GM12892 (cell line): ENCODE measurements at regions not wholly inside any gene's neighbourhood (a gene's known extent, or its start where the extent isn't known, plus 50 kb on each side); places are given as distances from the start of the nearest gene placed in this dataset.

Experiments
- POLR2A ChIP-seq: IDR thresholded peaks from 2 replicates; pipeline ENCODE4 v1.6.1; 2011; ENCODE audit warnings: low read depth, low read length, control low read depth
- POLR2AphosphoS5 ChIP-seq: IDR thresholded peaks from 2 replicates; pipeline ENCODE4 v1.6.1; 2011; ENCODE audit warnings: low read depth, low read length, control low read depth

DNA sequence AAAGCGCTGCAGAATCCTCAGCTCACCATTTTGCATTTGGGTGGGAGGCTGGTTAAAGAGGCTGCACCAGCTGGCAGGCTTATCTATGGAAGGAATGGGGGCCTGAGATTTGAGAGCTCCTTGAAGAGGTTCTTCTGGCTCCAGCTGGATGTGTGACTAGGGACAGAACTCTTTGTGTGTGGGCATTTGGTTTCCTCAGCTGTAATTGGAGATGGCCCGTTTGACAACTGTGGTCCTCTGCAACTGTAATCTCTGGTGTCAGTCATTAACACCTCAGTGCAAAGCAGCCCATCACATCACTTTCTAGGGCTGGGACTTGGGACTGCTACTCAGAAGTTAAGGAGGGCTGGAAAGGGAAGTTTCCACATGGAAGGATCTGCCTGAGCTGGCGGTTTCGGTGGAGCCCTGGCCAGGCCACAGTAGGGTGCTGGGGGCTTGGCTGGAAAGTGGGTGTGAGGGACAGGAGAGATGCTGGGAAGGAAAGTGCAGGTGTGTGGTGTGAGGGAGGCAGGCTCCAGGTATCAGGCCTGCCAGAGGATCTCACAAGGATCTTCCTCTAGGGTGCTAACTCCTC lies 193.8 kb downstream of the GADD45G start:
- TF ChIP-seq POLR2AphosphoS5 (no peak), POLR2A (no peak)
